ENCODE measurements at regions not wholly inside any gene's neighbourhood (a gene's known extent, or its start where the extent isn't known, plus 50 kb on each side); places are given as distances from the start of the nearest gene placed in this dataset.

GRCh38 chr10:120960725-120961124 lies 109.6 kb downstream of the WDR11 start:
- TF ChIP-seq CTCF (conservative IDR thresholded peaks at IDR 0.05; ENCODE audit: low read length), result no peak
- no peak for TF ChIP-seq EZH2phosphoT487 (IDR thresholded peaks at IDR 0.05; ENCODE audit: borderline replicate concordance)
